NCI-H524 (cell line): ENCODE measurements at regions not wholly inside any gene's neighbourhood (a gene's known extent, or its start where the extent isn't known, plus 50 kb on each side); places are given as distances from the start of the nearest gene placed in this dataset.

Experiments
- DNase-seq, 2 experiments: peaks; one replicate each; lab custom pipeline; 2025; lab: John Stamatoyannopoulos, UW

GRCh38 chr1:68551459-68551858 is 54.6 kb upstream of the DEPDC1 start:
- DNase-seq, result no peak

- peak in 1 of 2 experiments; percentile 7 for DNase-seq
These were observed 61.6 kb upstream of the DEPDC1 start for GRCh38 chr1:68558321-68559026.

GRCh38 chr1:68565923-68566322 is 69.0 kb upstream of the DEPDC1 start:
- DNase-seq, result no peak

- no peak for DNase-seq
These were observed 74.0 kb upstream of the DEPDC1 start for GRCh38 chr1:68570871-68571270.

GRCh38 chr1:68571454-68572235 is 74.8 kb upstream of the DEPDC1 start:
- DNase-seq, result peak; percentile 51 to 87

GRCh38 chr1:68585351-68585750 is 88.5 kb upstream of the DEPDC1 start:
- no peak for DNase-seq

GRCh38 chr1:68586766-68587165 is 89.9 kb upstream of the DEPDC1 start:
- DNase-seq, result no peak

- DNase-seq, result no peak
These were observed 91.4 kb upstream of the DEPDC1 start for GRCh38 chr1:68588304-68588703.

GRCh38 chr1:68590473-68590872 is 93.6 kb upstream of the DEPDC1 start:
- DNase-seq, result no peak

- no peak for DNase-seq
These were observed 98.0 kb upstream of the DEPDC1 start for GRCh38 chr1:68594851-68595250.

- peak; percentile 3 to 34 for DNase-seq
These were observed 103.3 kb upstream of the DEPDC1 start for GRCh38 chr1:68600049-68600661.

GRCh38 chr1:68608289-68608688 is 111.4 kb upstream of the DEPDC1 start:
- DNase-seq, result no peak

- DNase-seq, result no peak
These were observed 118.4 kb upstream of the DEPDC1 start for GRCh38 chr1:68615312-68615711.

GRCh38 chr1:68617942-68618341 is 121.1 kb upstream of the DEPDC1 start:
- DNase-seq, result no peak

GRCh38 chr1:68620571-68620970 is 123.7 kb upstream of the DEPDC1 start:
- no peak for DNase-seq

GRCh38 chr1:68623700-68624099 is 126.8 kb upstream of the DEPDC1 start:
- DNase-seq, result no peak

- DNase-seq, result no peak
These were observed 127.4 kb upstream of the DEPDC1 start for GRCh38 chr1:68624233-68624632.

- no peak for DNase-seq
These were observed 128.7 kb upstream of the DEPDC1 start for GRCh38 chr1:68625624-68626023.

GRCh38 chr1:68633141-68633919 is 136.4 kb upstream of the DEPDC1 start:
- no peak for DNase-seq

GRCh38 chr1:68644504-68644903 is 147.6 kb upstream of the DEPDC1 start:
- no peak for DNase-seq

- no peak for DNase-seq
These were observed 154.2 kb upstream of the DEPDC1 start for GRCh38 chr1:68651115-68651514.

- DNase-seq, result no peak
These were observed 157.0 kb upstream of the DEPDC1 start for GRCh38 chr1:68653882-68654281.
